HG03575 (cell line): ENCODE measurements at regions not wholly inside any gene's neighbourhood (a gene's known extent, or its start where the extent isn't known, plus 50 kb on each side); places are given as distances from the start of the nearest gene placed in this dataset.
"Not testable (repeated sequence)": the region's sequence is repeated elsewhere in the genome, so short reads cannot be mapped to it uniquely, and the experiment has no call there.

Source experiments
- ATAC-seq: cut with Tn5 transposase; IDR thresholded peaks from one replicate; pipeline ENCODE4 v1.9.1; 2021; ENCODE audit not compliant: unreplicated experiment, insufficient number of reproducible peaks, low FRiP score; ENCODE audit errors: extremely low read depth

DNA sequence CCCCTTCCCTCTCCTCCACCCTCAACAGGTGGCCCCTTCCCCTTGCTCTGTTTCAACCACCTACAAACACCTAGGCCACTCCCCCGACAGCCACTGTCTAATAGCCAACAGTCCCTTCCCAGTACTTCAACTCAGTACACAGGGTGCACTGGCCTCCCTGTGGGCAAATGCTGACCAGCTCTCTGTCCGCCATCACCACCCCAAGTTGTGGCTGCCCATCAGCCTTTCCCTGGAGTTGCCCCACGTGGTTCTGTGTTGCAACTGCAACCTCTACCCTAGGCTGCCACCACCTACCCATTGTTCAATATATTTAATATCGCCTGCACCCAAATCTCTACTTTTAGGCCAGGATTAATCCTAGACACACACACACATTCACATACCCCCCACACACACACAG lies 173.5 kb downstream of the MREG start:
- ATAC-seq = no peak

DNA sequence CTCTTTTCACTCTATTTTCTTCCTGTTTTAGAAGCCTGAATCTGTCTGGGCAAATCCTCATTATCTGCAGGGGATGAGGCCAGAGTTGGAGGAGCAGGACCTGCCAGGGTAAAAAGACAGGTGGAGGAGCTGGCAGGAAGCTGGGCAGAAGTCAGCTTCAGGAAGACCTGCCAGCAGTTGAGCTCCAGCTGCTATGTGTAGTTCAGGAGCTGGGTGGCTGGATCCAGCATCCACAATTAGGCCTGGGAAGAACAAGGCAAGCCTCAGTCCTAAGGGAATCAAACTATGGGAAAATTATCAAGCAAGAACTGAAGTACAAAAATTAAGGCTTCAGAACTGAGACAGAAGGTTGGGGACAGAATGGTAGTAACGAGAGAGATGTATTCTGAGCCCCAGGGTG lies 174.0 kb downstream of the MREG start:
- ATAC-seq = no peak

GRCh38 chr2:215836881-215837280 lies 176.5 kb downstream of the MREG start:
- ATAC-seq = no peak

GRCh38 chr2:215835657-215836056 lies 177.7 kb downstream of the MREG start:
- no peak for ATAC-seq

DNA sequence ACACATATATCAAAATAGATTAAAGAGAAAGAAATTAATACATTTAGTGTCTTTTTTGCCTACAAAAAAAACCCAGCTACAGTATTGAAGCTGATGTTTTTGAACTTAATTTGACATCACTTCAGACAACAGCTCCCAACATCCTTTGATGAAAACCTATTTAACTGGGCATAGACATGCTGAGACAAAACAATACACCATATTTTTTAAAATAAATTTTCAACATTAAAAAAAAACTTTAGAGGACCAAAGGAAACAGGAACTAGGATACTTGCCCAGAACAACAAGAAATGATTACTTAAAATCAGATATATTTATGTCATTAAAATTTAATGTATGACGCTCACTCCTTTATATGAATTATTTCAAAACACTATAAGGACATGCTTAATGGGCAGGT lies 178.1 kb downstream of the MREG start:
- no peak for ATAC-seq

- ATAC-seq = no peak
Measured at GRCh38 chr2:215833531-215834162, 179.7 kb downstream of the MREG start.

DNA sequence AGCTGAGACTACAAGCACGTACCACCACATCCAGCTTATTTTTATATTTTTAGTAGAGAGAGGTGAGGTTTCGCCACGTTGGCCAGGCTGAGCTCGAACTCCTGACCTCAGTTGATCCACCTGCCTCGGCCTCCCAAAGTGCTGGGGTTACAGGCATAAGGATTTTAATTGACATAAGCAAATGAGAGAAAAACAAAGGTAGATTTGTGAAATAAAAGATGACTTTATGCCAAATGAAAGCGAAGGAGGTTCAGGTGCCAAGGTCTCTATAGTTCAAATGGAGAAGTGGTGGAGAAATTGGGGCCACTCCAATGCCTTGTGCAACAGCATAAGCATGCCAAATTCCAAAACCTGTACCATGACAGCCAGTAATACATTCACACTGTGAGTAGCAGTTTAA lies 180.6 kb downstream of the MREG start:
- ATAC-seq = no peak

DNA sequence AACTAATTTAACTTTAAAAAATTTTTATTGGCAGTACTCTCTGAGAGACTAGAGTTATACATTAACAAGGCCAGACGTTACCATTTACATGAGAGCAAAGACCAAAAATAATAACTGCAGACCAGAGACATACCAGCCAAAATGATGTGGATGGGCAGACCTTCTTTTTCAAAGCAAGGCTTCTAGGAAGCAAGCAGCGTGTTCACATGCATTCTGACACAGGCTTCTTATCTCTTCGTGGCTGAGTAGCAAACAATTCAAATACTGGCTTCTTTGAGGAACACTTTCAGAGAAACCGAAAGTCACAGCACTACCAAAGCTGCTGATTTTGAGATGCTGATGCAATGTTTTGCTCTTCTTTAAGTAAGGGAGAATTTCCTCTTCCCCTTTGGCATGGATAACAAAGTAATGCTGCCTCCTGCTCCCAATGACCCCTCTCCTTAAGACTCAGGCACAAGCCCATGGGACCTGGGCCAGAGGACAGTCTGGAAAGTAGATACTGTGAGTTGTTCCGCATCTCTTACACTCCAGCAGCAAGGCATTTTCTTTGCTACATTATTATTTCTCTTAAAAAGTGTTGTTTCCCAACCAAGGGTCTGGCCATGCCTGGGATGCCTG lies 181.9 kb downstream of the MREG start:
- ATAC-seq = no peak

DNA sequence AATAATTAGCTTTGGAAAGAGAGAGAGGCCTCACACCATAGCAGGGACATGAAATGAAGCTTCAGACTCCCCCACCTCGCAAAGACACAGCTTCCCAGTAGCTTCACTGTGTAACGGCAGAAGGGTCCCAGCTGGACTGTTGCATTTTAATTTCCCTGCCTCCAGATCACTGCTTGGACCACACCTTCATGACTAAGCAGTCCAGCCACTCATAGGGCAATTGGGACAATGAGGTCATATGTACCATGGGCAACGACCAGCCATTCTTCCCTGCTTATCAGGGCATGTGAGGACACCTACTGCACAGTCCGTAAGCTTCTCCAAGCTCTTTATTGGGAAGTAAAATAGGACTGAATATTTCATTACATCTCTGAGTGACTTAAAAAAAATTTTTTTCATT lies 183.0 kb downstream of the MREG start:
- no peak for ATAC-seq

DNA sequence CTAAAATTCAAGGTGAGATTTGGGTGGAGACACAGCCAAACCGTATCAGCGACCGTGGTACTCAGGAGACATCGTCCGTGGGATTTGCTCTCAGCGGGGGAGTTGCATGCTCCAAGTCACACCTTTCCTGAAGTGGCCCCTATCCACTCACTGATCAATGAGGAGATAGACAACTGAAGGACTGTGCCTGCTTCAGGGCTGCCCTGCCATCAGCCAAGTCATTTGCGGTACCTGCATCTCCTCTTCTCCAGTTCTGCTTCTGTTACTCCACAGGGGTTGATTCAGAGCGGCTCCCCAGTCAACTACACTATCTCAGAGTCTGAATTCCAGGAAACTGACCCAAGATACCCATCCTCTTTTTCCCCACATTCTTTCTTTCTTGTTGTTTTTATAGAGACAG lies 184.1 kb downstream of the MREG start:
- ATAC-seq = no peak

GRCh38 chr2:215828528-215829184 lies 184.7 kb downstream of the MREG start:
- ATAC-seq = peak; percentile 85

- no peak for ATAC-seq
Measured at GRCh38 chr2:215826838-215827441, 186.4 kb downstream of the MREG start.

- ATAC-seq = no peak
Measured at GRCh38 chr2:215826376-215826775, 187.0 kb downstream of the MREG start.

- ATAC-seq = no peak
Measured at GRCh38 chr2:215825707-215826106, 187.6 kb downstream of the MREG start.

- not testable (repeated sequence) for ATAC-seq
Measured at GRCh38 chr2:215821298-215821697, 192.1 kb downstream of the MREG start.

DNA sequence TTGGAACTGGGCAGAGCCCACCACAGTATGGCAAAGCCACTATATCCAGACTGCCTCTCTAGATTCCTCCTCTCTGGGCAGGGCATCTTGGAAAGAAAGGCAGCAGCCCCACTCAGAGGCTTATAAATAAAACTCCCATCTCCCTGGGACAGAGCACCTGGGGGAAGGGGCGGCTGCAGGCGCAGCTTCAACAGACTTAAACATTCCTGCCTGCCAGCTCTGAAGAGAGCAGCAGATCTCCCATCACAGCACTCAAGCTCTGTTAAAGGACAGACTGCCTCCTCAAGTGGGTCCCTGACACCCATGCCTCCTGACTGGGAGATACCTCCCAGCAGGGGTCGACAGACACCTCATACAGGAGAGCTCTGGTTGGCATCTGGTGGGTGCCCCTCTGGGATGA lies 193.6 kb downstream of the MREG start:
- ATAC-seq = not testable (repeated sequence)

DNA sequence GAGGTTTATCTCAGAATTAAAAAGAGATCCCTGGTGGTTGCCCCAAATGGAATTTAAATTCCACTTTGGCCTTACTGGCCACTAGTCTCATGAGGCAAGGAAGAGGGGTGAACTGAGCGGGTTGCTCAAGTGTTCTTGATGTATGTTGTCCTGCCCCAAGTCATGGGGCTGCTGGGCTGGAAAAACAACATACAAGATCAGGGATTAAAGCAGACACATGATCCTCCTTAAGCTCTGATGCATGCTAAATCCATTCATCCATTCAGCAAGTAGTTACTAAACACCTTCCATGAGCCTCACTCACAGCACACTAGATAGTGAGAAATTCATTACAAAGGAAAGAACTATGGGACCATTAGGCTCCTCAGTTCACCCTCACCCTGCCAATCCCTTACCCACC lies 196.3 kb downstream of the MREG start:
- no peak for ATAC-seq

DNA sequence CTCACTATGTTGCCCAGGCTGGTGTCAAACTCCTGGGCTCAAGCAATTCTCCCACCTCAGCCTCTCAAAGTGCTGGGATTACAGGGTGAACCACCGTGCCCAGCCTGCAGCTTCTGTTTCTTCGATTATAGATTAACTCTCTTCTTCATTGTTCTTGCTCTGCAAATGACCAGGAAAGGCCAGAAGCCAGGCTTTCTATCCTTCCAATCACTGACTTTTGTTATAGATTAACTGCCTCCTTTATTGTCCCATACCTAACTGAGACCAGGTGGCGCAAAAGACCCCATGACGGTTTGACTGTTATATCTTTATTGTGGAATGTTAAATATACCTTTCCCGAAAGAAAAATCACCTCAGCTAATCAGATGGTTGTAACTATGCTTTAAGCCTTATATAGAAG lies 196.9 kb downstream of the MREG start:
- no peak for ATAC-seq

GRCh38 chr2:215815960-215816359 lies 197.4 kb downstream of the MREG start:
- no peak for ATAC-seq

DNA sequence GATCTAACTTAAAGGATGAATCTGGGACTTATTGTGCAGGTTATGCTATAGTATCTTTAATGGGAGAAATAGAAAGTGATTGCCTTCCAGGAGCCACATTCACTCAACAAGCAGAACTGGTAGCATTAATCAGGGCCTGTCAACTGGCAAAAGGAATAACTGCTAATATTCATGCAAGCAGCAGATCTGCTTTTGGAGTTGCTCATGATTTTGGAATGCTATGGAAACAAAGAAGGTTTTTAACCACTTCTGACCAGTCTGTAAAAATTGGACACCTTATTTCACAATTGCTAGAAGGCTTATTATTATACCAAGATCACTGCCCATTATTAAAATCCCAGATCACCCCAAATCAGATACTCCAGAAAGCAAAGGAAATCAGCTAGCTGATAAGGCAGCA lies 200.4 kb downstream of the MREG start:
- no peak for ATAC-seq
